PC-3 (cell line): ENCODE measurements at regions not wholly inside any gene's neighbourhood (a gene's known extent, or its start where the extent isn't known, plus 50 kb on each side); places are given as distances from the start of the nearest gene placed in this dataset.

Experiments
- ATAC-seq: fragments of 200-7000 bp; cut with Tn5 transposase; 2 replicates; pipeline ENCODE4 v1.9.1; 2020; ENCODE audit warnings: mild to moderate bottlenecking, moderate library complexity
- BruUV-seq: library from RNA; stranded (reverse); fragments of 400-500 nt; replicated peaks from 2 replicates; lab custom pipeline; 2021; lab: Mats Ljungman, UMichigan
- CTCF ChIA-PET: fragments of 300-600 bp; sonication (Branson Sonifier 250); formaldehyde crosslinking; loops from one replicate; lab custom pipeline; 2022; ENCODE audit warnings: antibody characterized with exemption; lab: Charles Lee
- POLR2A ChIA-PET: fragments of 300-600 bp; sonication (Branson Sonifier 250); formaldehyde crosslinking; loops from one replicate; lab custom pipeline; 2022; ENCODE audit warnings: antibody characterized with exemption; ENCODE audit not compliant: unreplicated experiment; lab: Charles Lee
- DNase-seq: peaks from one replicate; pipeline ENCODE4 v3.0.0-alpha.2; 2015
- H2AFZ ChIP-seq: fragments of 300-600 bp; sonication (generic); 2 replicates; pipeline ENCODE4 v1.6.0; 2016; ENCODE audit warnings: antibody characterized with exemption, low read length
- H3F3A ChIP-seq: fragments of 300-600 bp; sonication (generic); one replicate; pipeline ENCODE4 v1.6.0; 2017; ENCODE audit warnings: antibody characterized with exemption, low read length, control low read depth, mild to moderate bottlenecking; ENCODE audit not compliant: unreplicated experiment
- H3K27ac ChIP-seq: fragments of 300-600 bp; sonication (generic); 2 replicates; pipeline ENCODE4 v1.5.1; 2016; ENCODE audit warnings: mild to moderate bottlenecking, low read length
- H3K27me3 ChIP-seq: fragments of 300-600 bp; sonication (generic); 2 replicates; pipeline ENCODE4 v1.6.1; 2016; ENCODE audit warnings: low read length, mixed read lengths
- H3K36me3 ChIP-seq: fragments of 300-600 bp; sonication (generic); 2 replicates; pipeline ENCODE4 v1.6.1; 2016; ENCODE audit warnings: low read depth, mixed run types, low read length, mixed read lengths
- H3K4me1 ChIP-seq: fragments of 300-600 bp; sonication (generic); 2 replicates; pipeline ENCODE4 v1.5.1; 2016; ENCODE audit warnings: low read length; ENCODE audit not compliant: insufficient read depth
- H3K4me2 ChIP-seq: fragments of 300-600 bp; sonication (generic); 2 replicates; pipeline ENCODE4 v1.6.0; 2016; ENCODE audit warnings: low read length
- H3K4me3 ChIP-seq: fragments of 300-600 bp; sonication (generic); 2 replicates; pipeline ENCODE4 v1.5.1; 2016; ENCODE audit warnings: mild to moderate bottlenecking, low read length, mixed read lengths
- H3K79me2 ChIP-seq: fragments of 300-600 bp; sonication (generic); 2 replicates; pipeline ENCODE4 v1.6.1; 2017; ENCODE audit warnings: low read length, mixed read lengths
- H3K9ac ChIP-seq: fragments of 300-600 bp; sonication (generic); 2 replicates; pipeline ENCODE4 v1.6.0; 2016; ENCODE audit warnings: mild to moderate bottlenecking, low read length
- H3K9me2 ChIP-seq: fragments of 300-600 bp; sonication (generic); replicated peaks from 2 replicates; pipeline ENCODE4 v1.6.1; 2016; ENCODE audit warnings: mixed run types, low read length, mixed read lengths
- H3K9me3 ChIP-seq: fragments of 300-600 bp; sonication (generic); 2 replicates; pipeline ENCODE4 v1.6.1; 2016; ENCODE audit warnings: low read length, mixed read lengths
- H4K20me1 ChIP-seq: fragments of 300-600 bp; sonication (generic); 2 replicates; pipeline ENCODE4 v1.6.1; 2016; ENCODE audit warnings: low read length, mixed read lengths
- EZH2 ChIP-seq: fragments of 300-600 bp; sonication (generic); IDR thresholded peaks from one replicate; pipeline ENCODE4 v1.6.1; 2017; ENCODE audit warnings: antibody characterized with exemption, mild to moderate bottlenecking, low read length; ENCODE audit not compliant: unreplicated experiment
- EZH2phosphoT487 ChIP-seq: fragments of 300-600 bp; sonication (generic); IDR thresholded peaks from 2 replicates; pipeline ENCODE4 v1.6.1; 2018; ENCODE audit warnings: mild to moderate bottlenecking, antibody characterized with exemption, low read length, borderline replicate concordance
- intact Hi-C: fragments of 100-400 bp; cut with micrococcal nuclease; formaldehyde crosslinking; loops from 2 replicates; pipeline ENCODE4 v1.9.0; 2023
- TF ChIP-seq, protein P1 (sequence below): fragments of 300-600 bp; sonication (generic); conservative IDR thresholded peaks from 2 replicates; pipeline ENCODE4 v1.5.1; 2017; ENCODE audit warnings: antibody characterized with exemption, low read depth, mild to moderate bottlenecking, low read length

DNA sequence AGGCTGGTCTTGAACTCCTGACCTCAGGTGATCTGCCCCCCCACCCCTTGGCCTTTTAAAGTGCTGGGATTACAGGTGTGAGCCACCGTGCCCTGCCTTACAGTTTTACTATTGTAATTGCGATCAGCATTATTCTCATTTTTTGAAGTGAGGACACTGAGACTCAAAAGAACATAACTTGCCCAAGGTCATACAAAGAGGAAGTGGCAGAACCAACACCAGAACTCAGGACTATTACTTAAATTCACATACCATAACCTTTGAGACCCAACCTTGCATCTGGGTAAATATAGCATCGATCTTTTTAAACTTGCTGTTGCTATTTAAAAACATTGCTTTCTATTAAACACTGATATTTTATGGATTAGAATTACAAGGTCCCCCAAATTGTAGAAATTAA, 54.2 kb downstream of the FOXI1 start:
- CTCF ChIA-PET = no interaction called here
- DNase-seq (no peak), ATAC-seq (no peak)
- TF ChIP-seq EZH2phosphoT487 = no peak
- no peak for TF ChIP-seq EZH2
- TF ChIP-seq, protein P1, sequence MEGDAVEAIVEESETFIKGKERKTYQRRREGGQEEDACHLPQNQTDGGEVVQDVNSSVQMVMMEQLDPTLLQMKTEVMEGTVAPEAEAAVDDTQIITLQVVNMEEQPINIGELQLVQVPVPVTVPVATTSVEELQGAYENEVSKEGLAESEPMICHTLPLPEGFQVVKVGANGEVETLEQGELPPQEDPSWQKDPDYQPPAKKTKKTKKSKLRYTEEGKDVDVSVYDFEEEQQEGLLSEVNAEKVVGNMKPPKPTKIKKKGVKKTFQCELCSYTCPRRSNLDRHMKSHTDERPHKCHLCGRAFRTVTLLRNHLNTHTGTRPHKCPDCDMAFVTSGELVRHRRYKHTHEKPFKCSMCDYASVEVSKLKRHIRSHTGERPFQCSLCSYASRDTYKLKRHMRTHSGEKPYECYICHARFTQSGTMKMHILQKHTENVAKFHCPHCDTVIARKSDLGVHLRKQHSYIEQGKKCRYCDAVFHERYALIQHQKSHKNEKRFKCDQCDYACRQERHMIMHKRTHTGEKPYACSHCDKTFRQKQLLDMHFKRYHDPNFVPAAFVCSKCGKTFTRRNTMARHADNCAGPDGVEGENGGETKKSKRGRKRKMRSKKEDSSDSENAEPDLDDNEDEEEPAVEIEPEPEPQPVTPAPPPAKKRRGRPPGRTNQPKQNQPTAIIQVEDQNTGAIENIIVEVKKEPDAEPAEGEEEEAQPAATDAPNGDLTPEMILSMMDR = no peak
- BruUV-seq = no TSS peak
- H2AFZ ChIP-seq = no peak overlapping the region
- H3K4me1 ChIP-seq = no peaks in the 10 kb centered on the region
- H3K9me2 ChIP-seq = no peaks in the 10 kb centered on the region
- no peaks in the 10 kb centered on the region for H3K36me3 ChIP-seq
- intact Hi-C loops = no loop called here
- H3K27me3 ChIP-seq = no peaks in the 10 kb centered on the region
- H3K27ac ChIP-seq = no peak overlapping the region
- H3K9ac ChIP-seq = no peak overlapping the region
- H3K79me2 ChIP-seq = no peaks in the 10 kb centered on the region
- H3K9me3 ChIP-seq = no peaks in the 10 kb centered on the region
- H3K4me3 ChIP-seq = no peak overlapping the region
- no peaks in the 10 kb centered on the region for H4K20me1 ChIP-seq
- H3K4me2 ChIP-seq = no peak overlapping the region
- H3F3A ChIP-seq = no peaks in the 10 kb centered on the region
- POLR2A ChIA-PET = no interaction called here

DNA sequence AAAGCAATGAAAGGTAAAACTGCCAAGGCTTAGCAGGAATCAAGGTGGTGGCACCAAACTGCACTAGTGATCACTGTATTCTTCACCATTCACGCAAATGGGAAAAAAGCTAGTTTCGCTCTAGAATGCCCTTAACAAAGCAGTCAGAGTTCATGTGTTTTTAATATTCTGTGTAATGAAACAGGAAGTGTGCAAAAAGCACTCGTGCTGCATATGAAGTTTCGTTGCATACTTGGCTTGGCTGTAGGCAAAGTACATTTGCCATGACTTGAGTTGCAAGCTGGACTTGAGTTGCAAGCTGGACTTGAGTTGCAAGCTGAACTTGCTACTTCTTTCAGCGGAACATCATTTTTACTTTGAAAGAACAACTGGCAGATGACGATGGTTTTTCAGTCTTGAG, 55.4 kb downstream of the FOXI1 start:
- H3F3A ChIP-seq = no peaks in the 10 kb centered on the region
- H3K9ac ChIP-seq = no peak overlapping the region
- intact Hi-C loops = no loop called here
- BruUV-seq = no TSS peak
- H3K27ac ChIP-seq = no peak overlapping the region
- no peak overlapping the region for H3K4me2 ChIP-seq
- H2AFZ ChIP-seq = no peak overlapping the region
- H3K9me2 ChIP-seq = no peaks in the 10 kb centered on the region
- ATAC-seq (no peak), DNase-seq (no peak)
- no peaks in the 10 kb centered on the region for H3K9me3 ChIP-seq
- H3K27me3 ChIP-seq = no peaks in the 10 kb centered on the region
- CTCF ChIA-PET = no interaction called here
- TF ChIP-seq, protein P1 = no peak
- TF ChIP-seq EZH2phosphoT487 = no peak
- no peak for TF ChIP-seq EZH2
- no peak overlapping the region for H3K4me3 ChIP-seq
- no peaks in the 10 kb centered on the region for H4K20me1 ChIP-seq
- no peaks in the 10 kb centered on the region for H3K4me1 ChIP-seq
- no peaks in the 10 kb centered on the region for H3K36me3 ChIP-seq
- H3K79me2 ChIP-seq = no peaks in the 10 kb centered on the region
- POLR2A ChIA-PET = no interaction called here

DNA sequence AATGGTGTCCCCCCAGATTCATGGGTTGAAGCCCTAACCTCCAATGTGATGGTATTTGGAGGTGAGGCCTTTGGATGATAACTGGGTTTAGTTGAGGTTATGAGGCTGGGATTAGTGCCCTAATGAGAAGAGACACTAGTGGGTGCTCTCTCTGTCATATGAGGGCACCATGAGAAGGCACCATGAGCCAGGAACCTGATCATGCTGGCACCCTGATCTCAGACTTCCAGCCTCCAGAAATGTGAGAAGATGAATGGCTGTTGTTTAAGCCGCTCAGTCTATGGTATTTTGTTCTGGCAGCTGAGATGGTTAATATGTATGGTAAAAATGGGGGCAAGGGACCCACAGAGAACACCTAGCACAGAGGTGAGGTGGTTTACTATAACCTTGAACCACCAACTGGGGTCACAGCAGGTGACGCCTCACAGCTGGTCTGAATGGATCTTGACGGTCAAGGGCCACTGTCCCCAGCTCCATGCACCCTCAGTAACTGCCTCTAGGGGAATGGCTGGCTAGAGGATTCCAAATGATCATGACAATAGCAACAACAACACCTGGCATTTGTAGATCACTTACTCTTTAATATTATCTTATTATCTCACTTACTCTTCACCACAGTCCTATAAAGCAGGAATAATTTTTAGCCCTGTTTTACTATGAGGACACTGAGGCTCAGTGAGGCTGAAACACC, 57.1 kb downstream of the FOXI1 start:
- H3K4me2 ChIP-seq = no peak overlapping the region
- H3K9ac ChIP-seq = no peak overlapping the region
- H4K20me1 ChIP-seq = no peaks in the 10 kb centered on the region
- no TSS peak for BruUV-seq
- H2AFZ ChIP-seq = no peak overlapping the region
- no peaks in the 10 kb centered on the region for H3K9me2 ChIP-seq
- no peaks in the 10 kb centered on the region for H3K27me3 ChIP-seq
- H3K4me1 ChIP-seq = no peaks in the 10 kb centered on the region
- TF ChIP-seq EZH2phosphoT487 (no peak), EZH2 (no peak)
- TF ChIP-seq, protein P1 = no peak
- CTCF ChIA-PET = no interaction called here
- H3F3A ChIP-seq = no peaks in the 10 kb centered on the region
- intact Hi-C loops = no loop called here
- no peak for ATAC-seq
- POLR2A ChIA-PET = no interaction called here
- H3K4me3 ChIP-seq = no peak overlapping the region
- H3K9me3 ChIP-seq = no peaks in the 10 kb centered on the region
- H3K79me2 ChIP-seq = no peaks in the 10 kb centered on the region
- H3K36me3 ChIP-seq = no peaks in the 10 kb centered on the region
- DNase-seq = no peak
- H3K27ac ChIP-seq = no peak overlapping the region
